K562 (cell line): ENCODE measurements at regions not wholly inside any gene's neighbourhood (a gene's known extent, or its start where the extent isn't known, plus 50 kb on each side); places are given as distances from the start of the nearest gene placed in this dataset.

Experiments used
- ATAC-seq: fragments of 200-7000 bp; cut with Tn5 transposase; 3 replicates; pipeline ENCODE4 v1.9.1; 2020; ENCODE audit warnings: moderate library complexity
- BruUV-seq: library from RNA; stranded (reverse); fragments of 400-500 nt; replicated peaks from 2 replicates; lab custom pipeline; 2021; lab: Mats Ljungman, UMichigan
- CTCF ChIA-PET: fragments of 300-600 bp; formaldehyde crosslinking; extraction: SDS; loops from one replicate; lab custom pipeline; 2021; ENCODE audit warnings: low intra/inter-chr PET ratio; lab: Yijun Ruan, JAX
- POLR2A ChIA-PET: fragments of 300-600, 350-650 bp; sonication (Branson Sonifier 250); formaldehyde crosslinking; extraction: SDS; loops from one replicate; lab custom pipeline; 2021; ENCODE audit warnings: antibody characterized with exemption, inconsistent platforms; lab: Yijun Ruan, JAX
- DNase-seq, 4 experiments: peaks; one replicate each; pipeline versions ENCODE4 v3.0.0 to v3.0.0-alpha.2; 2011 to 2018; ENCODE audit warnings: low spot score in 3 of 4, mixed read lengths in 3 of 4; ENCODE audit errors: extremely low read depth in 1 of 4
- FAIRE-seq: peaks from 2 replicates; lab custom pipeline; 2011; peaks lifted over from hg19 to GRCh38; lab: Jason Lieb, UNC
- H2AFZ ChIP-seq: 2 replicates; pipeline ENCODE4 v1.6.0; 2011; ENCODE audit warnings: low read depth, low read length, control low read depth, inconsistent platforms
- H3K27ac ChIP-seq: fragments of 200-600 bp; 3 replicates; pipeline ENCODE4 v1.8.0; 2011; ENCODE audit warnings: low read depth, mild to moderate bottlenecking, control low read depth, inconsistent platforms, low read length, moderate library complexity, mixed read lengths; ENCODE audit errors: extremely low read depth
- H3K27me3 ChIP-seq, 2 experiments: fragments of 300-600 bp in 1 of 2; 2 replicates in 1 of 2; 3 replicates in 1 of 2; pipeline versions ENCODE4 v1.6.0 to v1.8.0; 2011; ENCODE audit warnings: inconsistent platforms in 2 of 2, low read length in 2 of 2, mild to moderate bottlenecking in 1 of 2, mixed read lengths in 1 of 2, moderate library complexity in 1 of 2; ENCODE audit not compliant: control insufficient read depth in 2 of 2, insufficient read depth in 2 of 2
- H3K36me3 ChIP-seq: fragments of 300-600 bp; 3 replicates; pipeline ENCODE4 v1.8.0; 2011; ENCODE audit warnings: mild to moderate bottlenecking, low read length, inconsistent platforms; ENCODE audit not compliant: control insufficient read depth, insufficient read depth
- H3K4me1 ChIP-seq, 2 experiments: fragments of 200-600 bp in 1 of 2; replicated peaks in 1 of 2; 2 replicates in 1 of 2; 3 replicates in 1 of 2; pipeline versions ENCODE4 v1.5.1 to v1.8.0; 2011; ENCODE audit warnings: inconsistent platforms in 2 of 2, low read length in 2 of 2, mild to moderate bottlenecking in 1 of 2, mixed read lengths in 1 of 2, moderate library complexity in 1 of 2; ENCODE audit not compliant: control insufficient read depth in 2 of 2, insufficient read depth in 2 of 2
- H3K4me2 ChIP-seq: 2 replicates; pipeline ENCODE4 v1.6.1; 2011; ENCODE audit warnings: low read length, control low read depth, inconsistent platforms, mixed read lengths; ENCODE audit not compliant: insufficient read depth
- H3K4me3 ChIP-seq: fragments of 200-600 bp; sonication (generic), shearing (Covaris generic); 2 replicates; pipeline ENCODE4 v1.5.1; 2016; ENCODE audit warnings: control low read depth, inconsistent platforms
- H3K79me2 ChIP-seq: fragments of 200-600 bp; 3 replicates; pipeline ENCODE4 v1.8.0; 2011; ENCODE audit warnings: low read length, inconsistent platforms; ENCODE audit not compliant: control insufficient read depth, insufficient read depth
- H3K9ac ChIP-seq, 2 experiments: 2 replicates each; pipeline versions ENCODE4 v1.6.0 to v1.6.1; 2011; ENCODE audit warnings: low read depth in 2 of 2, low read length in 2 of 2, control low read depth in 1 of 2, inconsistent platforms in 1 of 2, mild to moderate bottlenecking in 1 of 2, mixed read lengths in 1 of 2; ENCODE audit not compliant: insufficient read depth in 1 of 2
- H3K9me1 ChIP-seq: one replicate; pipeline ENCODE4 v1.6.0; 2011; ENCODE audit warnings: inconsistent platforms, mild to moderate bottlenecking, low read length, moderate library complexity; ENCODE audit not compliant: control insufficient read depth, insufficient read depth
- H3K9me3 ChIP-seq: replicated peaks from 2 replicates; pipeline ENCODE4 v1.5.1; 2011; ENCODE audit warnings: low read depth, low read length, inconsistent platforms; ENCODE audit not compliant: control insufficient read depth, insufficient read depth
- H4K20me1 ChIP-seq: replicated peaks from 2 replicates; pipeline ENCODE4 v1.6.1; 2011; ENCODE audit warnings: low read length, inconsistent platforms, mixed read lengths; ENCODE audit not compliant: control insufficient read depth, insufficient read depth
- C11orf30 ChIP-seq: fragments of 450-650 bp; IDR thresholded peaks from 2 replicates; pipeline ENCODE4 v1.6.1; 2016; ENCODE audit warnings: low read depth, mild to moderate bottlenecking
- CHD2 ChIP-seq: IDR thresholded peaks from 2 replicates; pipeline ENCODE4 v1.6.1; 2011; ENCODE audit warnings: low read depth, low read length
- CREB3 ChIP-seq: fragments of 450-650 bp; conservative IDR thresholded peaks from 2 replicates; pipeline ENCODE4 v1.6.1; 2016; ENCODE audit warnings: missing genetic modification characterization, low read depth, mild to moderate bottlenecking, missing compliant biosample characterization, moderate library complexity
- CSDE1 ChIP-seq, 2 experiments: fragments of 450-650 bp; IDR thresholded peaks; 2 replicates each; pipeline ENCODE4 v1.6.1; 2016; ENCODE audit warnings: mild to moderate bottlenecking in 1 of 2
- GTF2F1 ChIP-seq: IDR thresholded peaks from 2 replicates; pipeline ENCODE4 v1.6.1; 2011; ENCODE audit warnings: low read depth, low read length, improper control_type of control experiment
- MITF ChIP-seq: IDR thresholded peaks from 2 replicates; pipeline ENCODE4 v1.6.1; 2014; ENCODE audit warnings: antibody characterized with exemption
- TAF15 ChIP-seq: fragments of 200-400 bp; formaldehyde crosslinking; IDR thresholded peaks from 2 replicates; pipeline ENCODE4 v1.6.1; 2017; ENCODE audit warnings: mild to moderate bottlenecking, low read depth, low read length, moderate library complexity
- WGBS: fragments of 100-300 bp; shearing (Covaris generic); methylation state at CpG from one replicate; pipeline ENCODE4 v1.1.6; 2016; ENCODE audit warnings: low coverage, mixed read lengths; ENCODE audit not compliant: insufficient coverage; ENCODE audit errors: missing lambda C conversion rate; 5-methylcytosine and 5-hydroxymethylcytosine counted together
- in situ Hi-C: fragments of 300-500 bp; cut with MboI; formaldehyde crosslinking; loops from 4 replicates; pipeline ENCODE4 v1.15.0; 2018; ENCODE audit warnings: inconsistent platforms, mixed read lengths
- intact Hi-C: fragments of 100-400 bp; cut with micrococcal nuclease; formaldehyde crosslinking; loops from 2 replicates; pipeline ENCODE4 v1.14.2; 2022

- no peak for DNase-seq
- CTCF ChIA-PET = no interaction called here
- H3K36me3 ChIP-seq = no peaks in the 10 kb centered on the region
- H3K4me1 ChIP-seq = no peaks in the 10 kb centered on the region
- no peak overlapping the region for H3K4me2 ChIP-seq
- H3K9ac ChIP-seq = no peak overlapping the region
- no peaks in the 10 kb centered on the region for H4K20me1 ChIP-seq
- H3K27ac ChIP-seq = no peak overlapping the region
- H3K9me1 ChIP-seq = no peaks in the 10 kb centered on the region
- 0% methylated on average over 1 of the region's 1 CpG for WGBS
- ATAC-seq = no peak
- H3K4me3 ChIP-seq = no peak overlapping the region
- intact Hi-C loops (no loop called here), in situ Hi-C loops (no loop called here)
- no peaks in the 10 kb centered on the region for H3K9me3 ChIP-seq
- H3K79me2 ChIP-seq = no peaks in the 10 kb centered on the region
- no peak for TF ChIP-seq CREB3 (tag)
- no peak for TF ChIP-seq GTF2F1
- no peak for TF ChIP-seq C11orf30
- no peak for TF ChIP-seq CSDE1 (IDR thresholded peaks at IDR 0.05)
- TF ChIP-seq MITF = no peak
- TF ChIP-seq CHD2 = no peak
- TF ChIP-seq TAF15 = no peak
- no peak overlapping the region for H2AFZ ChIP-seq
- no TSS peak for BruUV-seq
- FAIRE-seq = no peak
- H3K27me3 ChIP-seq = peaks cover 0 to 7% of the 10 kb centered on the region in 2 experiments; a peak in 3 of 5 replicates
- POLR2A ChIA-PET = interaction anchor here (0.7 kb wide), 1 partner anchor 18 kb away, joined by 3 read pairs; no protein-coding TSS in a partner anchor
These were observed 105.9 kb upstream of the SIX2 start for GRCh38 chr2:45115181-45115580.
